Activated CD4-positive, alpha-beta T cell treated with anti-CD3 and anti-CD28 coated beads for 36 hours (primary cell): ENCODE measurements at regions not wholly inside any gene's neighbourhood (a gene's known extent, or its start where the extent isn't known, plus 50 kb on each side); places are given as distances from the start of the nearest gene placed in this dataset.

Source experiments
- ATAC-seq: fragments of 200-7000 bp; cut with Tn5 transposase; one replicate; pipeline ENCODE4 v1.10.0; 2021; ENCODE audit warnings: mild to moderate bottlenecking, moderate library complexity
- CTCF ChIA-PET: fragments of 350-600 bp; sonication (Branson Sonifier 250); formaldehyde crosslinking; loops from one replicate; lab custom pipeline; 2021; ENCODE audit warnings: antibody characterized with exemption; lab: Charles Lee
- POLR2A ChIA-PET: fragments of 350-600 bp; sonication (Branson Sonifier 250); formaldehyde crosslinking; loops from one replicate; lab custom pipeline; 2021; ENCODE audit warnings: antibody characterized with exemption, inconsistent platforms; lab: Charles Lee
- DNase-seq: peaks from one replicate; pipeline ENCODE4 v3.0.0-alpha.2; 2020
- H3K27ac Mint-ChIP-seq: one replicate; pipeline ENCODE4 v1.8.0; 2021; ENCODE audit warnings: mixed read lengths
- H3K27me3 Mint-ChIP-seq: one replicate; pipeline ENCODE4 v1.8.0; 2021; ENCODE audit warnings: mixed read lengths
- H3K36me3 Mint-ChIP-seq: one replicate; pipeline ENCODE4 v1.8.0; 2021; ENCODE audit warnings: low read depth, mixed read lengths
- H3K4me1 Mint-ChIP-seq: one replicate; pipeline ENCODE4 v1.8.0; 2021; ENCODE audit warnings: mixed read lengths
- H3K4me3 Mint-ChIP-seq: one replicate; pipeline ENCODE4 v1.8.0; 2021; ENCODE audit warnings: mild to moderate bottlenecking, moderate library complexity, mixed read lengths
- H3K9me3 Mint-ChIP-seq: one replicate; pipeline ENCODE4 v1.8.0; 2021; ENCODE audit warnings: low read depth, mixed read lengths
- intact Hi-C, 2 experiments: fragments of 100-400 bp; cut with DNase I in 1 of 2; cut with micrococcal nuclease in 1 of 2; formaldehyde crosslinking; loops; one replicate each; pipeline versions ENCODE4 v1.14.2 to v1.15.1; 2022 to 2024; cut with DNase I, micrococcal nuclease

GRCh38 chr2:129462349-129462748 lies 517.1 kb upstream of the RAB6C start:
- H3K4me1 Mint-ChIP-seq: no peaks in the 10 kb centered on the region
- intact Hi-C loops: no loop called here
- POLR2A ChIA-PET: no interaction called here
- H3K27ac Mint-ChIP-seq: no peak overlapping the region
- H3K4me3 Mint-ChIP-seq: no peak overlapping the region
- peaks cover 2% of the 10 kb centered on the region for H3K9me3 Mint-ChIP-seq
- ATAC-seq (no peak), DNase-seq (no peak)
- no peaks in the 10 kb centered on the region for H3K36me3 Mint-ChIP-seq
- CTCF ChIA-PET: no interaction called here
- no peaks in the 10 kb centered on the region for H3K27me3 Mint-ChIP-seq

- no peaks in the 10 kb centered on the region for H3K27me3 Mint-ChIP-seq
- no peak overlapping the region for H3K27ac Mint-ChIP-seq
- H3K36me3 Mint-ChIP-seq: no peaks in the 10 kb centered on the region
- POLR2A ChIA-PET: no interaction called here
- ATAC-seq (no peak), DNase-seq (no peak)
- H3K4me3 Mint-ChIP-seq: no peak overlapping the region
- peaks cover 2% of the 10 kb centered on the region for H3K9me3 Mint-ChIP-seq
- CTCF ChIA-PET: no interaction called here
- intact Hi-C loops: no loop called here
- H3K4me1 Mint-ChIP-seq: no peaks in the 10 kb centered on the region
Measured at GRCh38 chr2:129462967-129463366, 516.5 kb upstream of the RAB6C start.

- no peak for DNase-seq
- no peak for ATAC-seq
- Mint-ChIP-seq H3K36me3 (no peaks in the 10 kb centered on the region), H3K27me3 (no peaks in the 10 kb centered on the region), H3K4me1 (no peaks in the 10 kb centered on the region), H3K9me3 (peaks cover 2% of the 10 kb centered on the region), H3K27ac (no peak overlapping the region), H3K4me3 (no peak overlapping the region)
- CTCF ChIA-PET: no interaction called here
- POLR2A ChIA-PET: interaction anchor here (0.7 kb wide), 1 partner anchor 597 kb away, joined by 6 read pairs; no protein-coding TSS in a partner anchor
- intact Hi-C loops: no loop called here
Measured at GRCh38 chr2:129464036-129464435, 515.4 kb upstream of the RAB6C start.

GRCh38 chr2:129464631-129465030 lies 514.8 kb upstream of the RAB6C start:
- DNase-seq: no peak
- no peaks in the 10 kb centered on the region for H3K4me1 Mint-ChIP-seq
- POLR2A ChIA-PET: no interaction called here
- H3K9me3 Mint-ChIP-seq: peaks cover 2% of the 10 kb centered on the region
- ATAC-seq: no peak
- H3K36me3 Mint-ChIP-seq: no peaks in the 10 kb centered on the region
- H3K4me3 Mint-ChIP-seq: no peak overlapping the region
- intact Hi-C loops: no loop called here
- no peaks in the 10 kb centered on the region for H3K27me3 Mint-ChIP-seq
- CTCF ChIA-PET: no interaction called here
- H3K27ac Mint-ChIP-seq: no peak overlapping the region

GRCh38 chr2:129465045-129465444 lies 514.4 kb upstream of the RAB6C start:
- no peaks in the 10 kb centered on the region for H3K36me3 Mint-ChIP-seq
- intact Hi-C loops: no loop called here
- no peak overlapping the region for H3K27ac Mint-ChIP-seq
- no peak for ATAC-seq
- peaks cover 2% of the 10 kb centered on the region for H3K9me3 Mint-ChIP-seq
- no peak overlapping the region for H3K4me3 Mint-ChIP-seq
- no peak for DNase-seq
- H3K4me1 Mint-ChIP-seq: no peaks in the 10 kb centered on the region
- ChIA-PET POLR2A (no interaction called here), CTCF (no interaction called here)
- H3K27me3 Mint-ChIP-seq: no peaks in the 10 kb centered on the region

GRCh38 chr2:129466389-129466788 lies 513.1 kb upstream of the RAB6C start:
- POLR2A ChIA-PET: no interaction called here
- intact Hi-C loops: no loop called here
- no peak for ATAC-seq
- Mint-ChIP-seq H3K4me1 (no peaks in the 10 kb centered on the region), H3K27me3 (no peaks in the 10 kb centered on the region), H3K36me3 (no peaks in the 10 kb centered on the region), H3K4me3 (no peak overlapping the region), H3K27ac (no peak overlapping the region), H3K9me3 (peaks cover 2% of the 10 kb centered on the region)
- no peak for DNase-seq
- CTCF ChIA-PET: no interaction called here

- H3K27me3 Mint-ChIP-seq: no peaks in the 10 kb centered on the region
- H3K4me1 Mint-ChIP-seq: no peaks in the 10 kb centered on the region
- ATAC-seq (no peak), DNase-seq (no peak)
- no peak overlapping the region for H3K27ac Mint-ChIP-seq
- H3K4me3 Mint-ChIP-seq: no peak overlapping the region
- CTCF ChIA-PET: interaction anchor here (0.6 kb wide), 1 partner anchor 281 kb away, joined by 3 read pairs; no protein-coding TSS in a partner anchor
- H3K9me3 Mint-ChIP-seq: peaks cover 2% of the 10 kb centered on the region
- no peaks in the 10 kb centered on the region for H3K36me3 Mint-ChIP-seq
- POLR2A ChIA-PET: no interaction called here
- intact Hi-C loops: no loop called here
Measured at GRCh38 chr2:129467012-129467779, 512.3 kb upstream of the RAB6C start.

- CTCF ChIA-PET: interaction anchor here (0.6 kb wide), 1 partner anchor 280 kb away, joined by 3 read pairs; no protein-coding TSS in a partner anchor
- intact Hi-C loops: no loop called here
- Mint-ChIP-seq H3K27ac (no peak overlapping the region), H3K9me3 (peaks cover 2% of the 10 kb centered on the region), H3K4me1 (no peaks in the 10 kb centered on the region), H3K36me3 (no peaks in the 10 kb centered on the region), H3K27me3 (peaks cover 4% of the 10 kb centered on the region), H3K4me3 (no peak overlapping the region)
- DNase-seq: no peak
- no peak for ATAC-seq
- POLR2A ChIA-PET: no interaction called here
Measured at GRCh38 chr2:129467941-129468340, 511.5 kb upstream of the RAB6C start.

GRCh38 chr2:129468879-129469278 lies 510.6 kb upstream of the RAB6C start:
- POLR2A ChIA-PET: no interaction called here
- no peak for ATAC-seq
- no peak overlapping the region for H3K4me3 Mint-ChIP-seq
- intact Hi-C loops: no loop called here
- no peaks in the 10 kb centered on the region for H3K36me3 Mint-ChIP-seq
- no peak overlapping the region for H3K27ac Mint-ChIP-seq
- H3K9me3 Mint-ChIP-seq: peaks cover 2% of the 10 kb centered on the region
- H3K27me3 Mint-ChIP-seq: peaks cover 4% of the 10 kb centered on the region
- DNase-seq: no peak
- CTCF ChIA-PET: no interaction called here
- no peaks in the 10 kb centered on the region for H3K4me1 Mint-ChIP-seq

- ChIA-PET CTCF (no interaction called here), POLR2A (no interaction called here)
- intact Hi-C loops: no loop called here
- peaks cover 2% of the 10 kb centered on the region for H3K9me3 Mint-ChIP-seq
- ATAC-seq: no peak
- no peaks in the 10 kb centered on the region for H3K4me1 Mint-ChIP-seq
- DNase-seq: no peak
- H3K27me3 Mint-ChIP-seq: peaks cover 4% of the 10 kb centered on the region
- no peaks in the 10 kb centered on the region for H3K36me3 Mint-ChIP-seq
- no peak overlapping the region for H3K4me3 Mint-ChIP-seq
- no peak overlapping the region for H3K27ac Mint-ChIP-seq
Measured at GRCh38 chr2:129469389-129469788, 510.1 kb upstream of the RAB6C start.

- H3K27ac Mint-ChIP-seq: no peak overlapping the region
- peaks cover 2% of the 10 kb centered on the region for H3K9me3 Mint-ChIP-seq
- no peak overlapping the region for H3K4me3 Mint-ChIP-seq
- intact Hi-C loops: no loop called here
- DNase-seq (no peak), ATAC-seq (no peak)
- ChIA-PET POLR2A (no interaction called here), CTCF (no interaction called here)
- H3K36me3 Mint-ChIP-seq: no peaks in the 10 kb centered on the region
- no peaks in the 10 kb centered on the region for H3K4me1 Mint-ChIP-seq
- H3K27me3 Mint-ChIP-seq: peaks cover 4% of the 10 kb centered on the region
Measured at GRCh38 chr2:129469871-129470270, 509.6 kb upstream of the RAB6C start.

- H3K27ac Mint-ChIP-seq: no peak overlapping the region
- DNase-seq: no peak
- no peaks in the 10 kb centered on the region for H3K36me3 Mint-ChIP-seq
- intact Hi-C loops: no loop called here
- POLR2A ChIA-PET: no interaction called here
- H3K9me3 Mint-ChIP-seq: peaks cover 3% of the 10 kb centered on the region
- CTCF ChIA-PET: no interaction called here
- ATAC-seq: no peak
- H3K4me1 Mint-ChIP-seq: no peaks in the 10 kb centered on the region
- H3K4me3 Mint-ChIP-seq: no peak overlapping the region
- H3K27me3 Mint-ChIP-seq: peaks cover 3% of the 10 kb centered on the region
Measured at GRCh38 chr2:129478902-129479517, 500.5 kb upstream of the RAB6C start.
